HG03060 (cell line): ENCODE measurements at regions not wholly inside any gene's neighbourhood (a gene's known extent, or its start where the extent isn't known, plus 50 kb on each side); places are given as distances from the start of the nearest gene placed in this dataset.
A peak's percentile ranks its signal among the peaks of the same experiment; 100 is the strongest.
"Not testable (repeated sequence)": the region's sequence is repeated elsewhere in the genome, so short reads cannot be mapped to it uniquely, and the experiment has no call there.

Experiments used
- ATAC-seq: cut with Tn5 transposase; IDR thresholded peaks from one replicate; pipeline ENCODE4 v1.9.1; 2021; ENCODE audit warnings: low read depth, moderate number of reproducible peaks; ENCODE audit not compliant: unreplicated experiment

GRCh38 chr1:101128846-101129245 lies 103.3 kb upstream of the DPH5 start:
- no peak for ATAC-seq

- ATAC-seq = peak; percentile 78
Measured at GRCh38 chr1:101128211-101128727, 102.7 kb upstream of the DPH5 start.

- ATAC-seq = no peak
Measured at GRCh38 chr1:101124405-101124804, 98.8 kb upstream of the DPH5 start.

GRCh38 chr1:101123904-101124303 lies 98.3 kb upstream of the DPH5 start:
- ATAC-seq = not testable (repeated sequence)

GRCh38 chr1:101122452-101123166 lies 97.0 kb upstream of the DPH5 start:
- ATAC-seq = peak; percentile 94

GRCh38 chr1:101121975-101122374 lies 96.4 kb upstream of the DPH5 start:
- no peak for ATAC-seq

- no peak for ATAC-seq
Measured at GRCh38 chr1:101121504-101121903, 95.9 kb upstream of the DPH5 start.

- no peak for ATAC-seq
Measured at GRCh38 chr1:101120868-101121267, 95.3 kb upstream of the DPH5 start.

- ATAC-seq = no peak
Measured at GRCh38 chr1:101119289-101119688, 93.7 kb upstream of the DPH5 start.

GRCh38 chr1:101116006-101116405 lies 90.4 kb upstream of the DPH5 start:
- ATAC-seq = no peak

- no peak for ATAC-seq
Measured at GRCh38 chr1:101115112-101115511, 89.5 kb upstream of the DPH5 start.

- not testable (repeated sequence) for ATAC-seq
Measured at GRCh38 chr1:101114128-101114527, 88.5 kb upstream of the DPH5 start.

GRCh38 chr1:101112051-101112780 lies 86.6 kb upstream of the DPH5 start:
- peak; percentile 84 for ATAC-seq

- ATAC-seq = no peak
Measured at GRCh38 chr1:101111461-101111860, 85.9 kb upstream of the DPH5 start.

GRCh38 chr1:101109791-101110190 lies 84.2 kb upstream of the DPH5 start:
- no peak for ATAC-seq

- ATAC-seq = no peak
Measured at GRCh38 chr1:101108111-101108500, 82.5 kb upstream of the DPH5 start.

GRCh38 chr1:101107496-101108110 lies 82.0 kb upstream of the DPH5 start:
- ATAC-seq = no peak

GRCh38 chr1:101105877-101106276 lies 80.3 kb upstream of the DPH5 start:
- ATAC-seq = no peak

- ATAC-seq = no peak
Measured at GRCh38 chr1:101102426-101103156, 77.0 kb upstream of the DPH5 start.

- ATAC-seq = no peak
Measured at GRCh38 chr1:101101360-101101759, 75.8 kb upstream of the DPH5 start.

GRCh38 chr1:101100674-101101073 lies 75.1 kb upstream of the DPH5 start:
- ATAC-seq = no peak
